Activated CD8-positive, alpha-beta memory T cell treated with anti-CD3 and anti-CD28 coated beads for 24 hours (primary cell): ENCODE measurements at regions not wholly inside any gene's neighbourhood (a gene's known extent, or its start where the extent isn't known, plus 50 kb on each side); places are given as distances from the start of the nearest gene placed in this dataset.
A peak's percentile ranks its signal among the peaks of the same experiment; 100 is the strongest.
"Not testable (repeated sequence)": the region's sequence is repeated elsewhere in the genome, so short reads cannot be mapped to it uniquely, and the experiment has no call there.

ENCODE experiments used
- DNase-seq: peaks from one replicate; pipeline ENCODE4 v3.0.0-alpha.2; 2020

DNA sequence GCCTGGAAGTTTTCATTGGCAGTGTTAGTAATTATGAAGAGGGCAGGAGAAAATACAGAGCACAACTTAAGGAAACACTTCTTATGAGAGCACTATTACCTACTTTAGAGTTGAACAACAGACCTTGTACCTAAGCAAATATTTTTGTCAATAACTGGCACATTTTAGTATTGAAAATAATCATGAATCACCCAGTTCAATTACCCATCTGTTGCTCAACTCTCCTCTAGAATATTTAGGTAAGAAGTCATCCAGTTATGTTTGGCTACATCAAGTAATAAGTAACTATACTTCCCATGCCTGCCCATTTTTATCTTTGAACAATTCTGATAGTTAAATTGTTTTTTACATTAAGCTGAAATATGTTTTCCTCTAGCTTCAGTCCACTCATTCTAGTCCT is 893.4 kb downstream of the DIAPH3 start:
- DNase-seq: no peak

DNA sequence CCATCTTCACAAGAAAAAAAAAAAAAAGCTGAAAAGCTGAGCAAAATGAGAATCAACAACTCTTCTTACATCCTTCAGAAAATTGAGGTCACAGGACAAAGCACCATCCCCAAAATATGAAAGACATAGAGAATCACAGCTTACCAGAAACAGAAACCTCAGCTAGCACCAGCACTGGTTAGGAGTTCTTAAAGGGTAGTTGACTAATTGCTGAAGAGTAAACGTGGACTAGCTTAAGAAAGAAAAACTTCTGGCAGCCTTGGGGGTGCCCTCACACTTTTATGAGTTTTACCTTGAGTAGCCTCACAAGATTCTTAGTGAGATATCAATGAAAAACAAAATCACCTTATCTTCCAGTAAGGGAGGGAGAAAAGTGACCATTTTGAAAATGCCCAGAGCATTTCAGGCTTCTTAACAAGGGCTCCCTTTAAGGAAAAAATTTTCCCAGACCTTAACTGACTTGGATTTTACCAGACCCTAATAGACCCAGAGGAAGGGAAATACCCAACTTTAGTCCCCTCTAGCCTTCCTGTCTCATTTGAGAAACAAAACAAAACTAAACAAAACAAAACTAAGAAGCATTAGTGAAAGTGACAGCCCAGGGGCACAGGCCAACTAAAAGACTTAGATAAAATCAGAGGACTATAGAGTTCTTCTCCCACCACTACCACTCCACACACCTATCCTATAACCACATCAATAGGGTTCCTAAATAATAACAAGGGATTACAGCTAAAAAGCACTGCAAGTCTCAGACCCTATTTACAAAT is 888.6 kb downstream of the DIAPH3 start:
- DNase-seq: no peak

DNA sequence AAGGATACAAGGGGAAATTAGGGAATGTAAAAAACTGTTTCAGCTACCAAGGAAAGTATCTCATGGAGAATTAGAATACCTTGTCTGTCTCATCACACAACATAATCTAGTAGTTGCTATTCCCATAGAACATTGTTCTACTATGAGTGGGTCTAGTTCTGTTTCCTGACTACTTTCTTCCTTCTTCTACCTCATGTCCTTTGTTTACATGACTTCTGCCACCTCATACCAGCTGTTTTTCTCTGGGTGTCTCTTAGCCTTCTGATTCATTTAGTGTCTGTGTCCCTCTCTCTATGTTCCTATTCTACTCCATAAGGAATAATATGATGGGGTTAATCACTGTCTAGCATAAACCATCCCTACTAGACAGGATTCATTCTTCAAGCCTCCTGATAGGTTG is 887.3 kb downstream of the DIAPH3 start:
- DNase-seq: no peak

DNA sequence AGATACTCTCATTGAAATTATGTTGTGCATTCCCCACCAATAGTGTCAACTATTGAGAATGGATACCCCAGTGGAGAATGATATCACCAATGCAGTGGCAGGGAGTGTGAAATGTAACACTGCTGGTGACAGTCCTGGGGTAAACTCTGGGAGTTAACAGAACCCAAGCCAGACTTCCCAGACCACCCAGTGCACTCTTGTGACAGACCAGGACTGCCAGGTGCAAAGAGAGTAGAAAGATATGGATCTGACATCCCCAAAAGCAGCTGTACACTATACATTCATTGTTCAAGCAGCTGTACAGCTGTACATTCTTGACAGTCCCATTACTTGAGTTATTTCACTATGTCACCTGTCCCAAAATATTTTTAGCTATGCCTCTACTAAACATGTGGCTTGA is 886.6 kb downstream of the DIAPH3 start:
- DNase-seq: no peak

DNA sequence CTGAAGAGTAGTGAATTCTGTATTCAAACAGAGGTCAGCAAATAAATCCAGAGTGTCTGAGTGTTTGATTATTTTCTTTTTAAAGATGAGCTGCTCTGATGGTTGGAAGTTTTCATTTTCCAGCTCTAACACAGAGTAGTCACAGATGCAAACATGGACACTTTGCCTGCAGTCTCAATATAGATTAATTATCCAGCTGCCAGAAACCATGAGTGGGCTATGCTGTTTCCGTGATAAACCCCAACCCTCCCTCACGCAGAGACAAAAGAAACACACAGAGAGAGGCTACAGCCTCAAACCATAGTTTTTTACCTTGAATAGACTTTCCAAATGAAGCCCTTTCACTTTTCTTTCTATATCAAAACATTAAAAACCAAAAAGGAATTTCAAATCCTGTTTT is 884.7 kb downstream of the DIAPH3 start:
- no peak for DNase-seq

DNA sequence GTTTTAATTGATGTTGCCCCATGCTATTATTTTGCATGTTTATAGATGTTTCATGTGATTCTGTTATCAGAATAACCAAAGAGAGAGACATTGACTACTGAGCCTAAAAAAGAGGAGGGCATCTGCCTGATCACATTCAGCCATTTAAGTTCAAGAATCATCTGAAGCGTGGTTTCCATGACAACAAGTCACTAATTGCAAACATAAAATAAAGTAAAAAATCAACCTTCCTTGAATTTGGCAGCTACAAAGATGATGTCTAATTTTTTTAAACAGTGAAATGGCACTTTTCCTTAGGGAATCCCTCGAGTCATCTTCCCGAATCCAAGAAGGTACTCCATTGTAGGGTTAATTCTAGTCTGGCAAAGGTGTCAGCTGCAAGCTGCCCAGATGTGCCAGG is 884.2 kb downstream of the DIAPH3 start:
- no peak for DNase-seq

DNA sequence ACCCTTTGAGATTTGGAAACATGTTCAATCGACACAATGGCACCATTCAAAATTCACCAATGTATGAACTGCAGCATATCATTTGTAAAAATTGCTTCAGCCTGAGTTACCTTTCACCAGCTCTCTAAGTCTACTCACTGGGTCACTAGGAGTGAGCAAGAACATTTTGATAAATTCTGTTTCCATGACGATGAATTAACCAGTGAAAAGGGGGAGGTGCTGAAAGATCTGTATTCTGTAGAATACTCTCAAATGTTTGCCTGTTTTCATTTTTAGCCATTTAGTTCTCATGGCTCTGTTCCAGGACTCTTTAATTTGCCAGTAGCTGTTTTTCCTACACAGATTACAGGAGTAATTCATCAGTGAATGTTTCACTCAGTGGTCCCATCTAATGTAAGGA is 883.4 kb downstream of the DIAPH3 start:
- DNase-seq: no peak

DNA sequence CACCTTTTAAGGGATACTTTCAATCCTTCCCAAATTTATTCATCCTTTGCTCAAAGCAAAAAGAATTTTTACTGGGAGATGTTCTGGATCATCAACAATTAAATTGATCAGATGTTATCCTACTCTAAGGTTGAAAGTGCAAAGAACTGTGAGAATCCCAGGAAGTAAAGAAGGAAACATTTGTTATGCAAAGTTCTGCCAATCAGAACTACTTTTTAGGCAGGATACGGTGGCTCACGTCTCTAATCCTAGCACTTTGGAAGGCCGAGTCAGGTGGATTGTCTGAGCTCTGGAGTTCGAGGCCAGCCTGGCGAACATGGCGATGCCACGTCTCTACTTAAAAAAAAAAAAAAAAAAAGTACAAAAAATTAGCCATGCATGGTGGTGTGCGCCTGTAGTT is 882.3 kb downstream of the DIAPH3 start:
- DNase-seq: no peak

DNA sequence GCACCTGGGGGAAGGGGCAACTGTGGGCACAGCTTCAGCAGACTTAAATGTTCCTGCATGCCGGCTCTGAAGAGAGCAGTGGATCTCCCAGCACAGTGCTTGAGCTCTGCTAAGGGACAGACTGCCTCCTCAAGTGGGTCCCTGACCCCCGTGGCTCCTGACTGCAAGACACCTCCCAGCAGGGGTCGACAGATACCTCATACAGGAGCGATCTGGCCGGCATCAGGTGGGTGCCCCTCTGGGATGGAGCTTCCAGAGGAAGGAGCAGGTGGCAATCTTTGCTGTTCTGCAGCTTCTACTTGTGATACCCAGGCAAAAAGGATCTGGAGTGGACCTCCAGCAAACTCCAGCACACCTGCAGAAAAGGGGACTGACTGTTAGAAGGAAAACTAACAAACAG is 871.5 kb downstream of the DIAPH3 start:
- DNase-seq: not testable (repeated sequence)

DNA sequence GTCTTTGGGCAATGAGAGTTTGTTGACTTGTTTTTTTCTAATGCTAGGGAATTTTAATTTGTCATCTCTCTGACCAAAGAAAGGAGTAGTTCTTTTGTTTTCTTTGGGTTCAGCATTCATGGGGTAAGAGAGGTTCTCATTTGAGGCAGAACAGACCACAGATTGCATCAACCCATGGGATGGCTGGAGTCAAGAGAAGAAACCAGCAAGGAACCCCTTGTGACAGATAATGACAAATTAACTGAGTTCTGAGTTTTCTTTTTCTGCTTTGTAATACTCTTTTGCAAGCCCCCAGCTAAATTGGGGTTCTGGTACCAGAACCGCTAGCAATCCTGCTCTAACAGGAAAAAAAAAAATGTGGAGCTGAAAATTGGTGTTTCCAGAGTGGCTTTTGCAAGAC is 864.1 kb downstream of the DIAPH3 start:
- DNase-seq: no peak

DNA sequence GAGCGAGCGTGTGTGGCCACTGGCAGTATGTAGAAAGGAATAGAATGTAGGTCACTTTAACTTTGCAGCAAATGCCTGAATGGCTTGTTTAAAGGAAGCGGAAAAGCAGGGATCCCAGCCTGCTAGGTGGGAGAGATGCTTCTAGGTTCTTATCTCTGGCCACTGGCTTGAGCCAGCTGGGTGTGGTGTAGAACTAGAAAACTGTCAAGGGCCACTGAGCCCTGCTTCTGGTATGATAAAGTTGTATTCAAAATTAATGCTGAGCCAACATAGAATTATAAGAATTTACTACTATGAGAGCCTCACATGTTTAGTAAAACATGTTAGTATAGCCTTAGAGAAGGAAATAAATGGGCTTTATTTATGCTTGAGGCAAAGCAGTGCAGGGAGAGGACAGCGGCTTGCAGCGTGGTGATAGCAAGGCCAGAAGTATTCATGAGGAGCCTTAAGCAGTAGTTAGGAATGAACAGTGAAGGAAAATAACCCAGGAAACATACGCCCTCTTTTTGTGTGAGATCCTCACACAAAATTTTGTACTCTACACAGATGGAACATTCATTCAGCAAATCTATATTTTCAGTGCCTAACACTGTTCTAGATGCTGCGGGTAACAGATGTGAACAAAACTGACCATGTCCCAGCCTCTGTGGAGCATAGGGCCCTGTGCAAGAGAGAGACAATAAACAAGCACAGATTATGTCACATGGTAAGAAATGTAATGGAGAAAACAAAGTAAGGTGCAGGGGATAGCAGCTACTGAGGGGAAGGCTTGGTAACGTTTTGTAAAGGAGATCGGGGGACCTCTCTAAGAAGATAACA is 863.2 kb downstream of the DIAPH3 start:
- no peak for DNase-seq

DNA sequence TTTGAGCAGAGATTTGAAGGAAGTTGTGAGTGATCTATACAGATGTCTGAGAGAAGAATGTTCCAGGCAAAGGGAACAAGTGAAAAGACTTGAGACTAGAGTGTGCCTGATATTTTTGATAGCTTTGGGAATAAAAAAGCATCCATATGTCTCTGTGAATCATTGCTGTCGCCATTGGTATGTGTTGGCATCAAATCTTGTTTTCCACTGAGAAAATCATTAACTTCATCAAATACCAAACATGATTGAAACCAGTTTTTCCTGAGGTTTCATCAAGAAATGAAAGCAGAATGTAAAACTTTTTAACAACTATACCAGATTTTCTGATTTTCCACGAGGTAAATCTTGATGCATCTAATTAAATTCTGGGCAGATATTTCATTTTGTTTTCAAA is 862.6 kb downstream of the DIAPH3 start:
- no peak for DNase-seq

DNA sequence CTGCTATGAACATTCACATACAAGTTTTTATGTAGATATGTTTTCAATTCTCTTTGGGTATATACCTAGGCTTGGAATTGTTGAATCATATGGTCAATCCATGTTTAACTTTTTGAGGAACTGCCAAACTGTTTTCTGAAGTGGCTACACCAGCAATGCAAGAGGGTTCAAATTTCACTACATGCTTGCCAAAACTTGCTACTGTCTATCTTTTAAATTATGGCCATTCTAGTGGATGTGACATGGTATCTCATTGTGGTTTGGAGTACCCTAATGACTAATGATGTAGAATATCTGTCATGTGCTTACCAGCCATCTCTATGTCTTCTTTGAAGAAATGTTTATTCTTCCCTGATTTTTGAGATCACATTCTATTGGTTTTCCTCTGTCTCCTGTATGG is 860.3 kb downstream of the DIAPH3 start:
- no peak for DNase-seq

DNA sequence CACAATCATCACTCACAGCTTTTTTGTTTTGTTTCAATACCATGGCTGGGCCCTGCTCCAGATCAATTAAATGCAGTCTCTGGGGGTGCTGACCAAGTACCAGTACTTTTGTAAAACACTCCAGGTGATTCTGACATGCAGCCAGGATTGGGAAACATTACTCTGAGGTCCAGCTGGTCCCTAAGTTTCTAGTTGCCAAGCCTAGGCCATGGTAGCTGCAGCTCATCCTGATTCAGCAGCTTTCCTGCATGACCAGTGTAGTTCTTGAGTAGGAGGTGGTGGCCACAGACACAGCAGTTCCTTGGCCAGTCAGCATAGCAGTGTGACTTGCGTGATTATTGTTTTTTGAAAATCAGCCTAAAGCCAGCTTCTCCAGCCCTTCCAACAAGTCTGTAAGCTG is 859.1 kb downstream of the DIAPH3 start:
- DNase-seq: no peak

DNA sequence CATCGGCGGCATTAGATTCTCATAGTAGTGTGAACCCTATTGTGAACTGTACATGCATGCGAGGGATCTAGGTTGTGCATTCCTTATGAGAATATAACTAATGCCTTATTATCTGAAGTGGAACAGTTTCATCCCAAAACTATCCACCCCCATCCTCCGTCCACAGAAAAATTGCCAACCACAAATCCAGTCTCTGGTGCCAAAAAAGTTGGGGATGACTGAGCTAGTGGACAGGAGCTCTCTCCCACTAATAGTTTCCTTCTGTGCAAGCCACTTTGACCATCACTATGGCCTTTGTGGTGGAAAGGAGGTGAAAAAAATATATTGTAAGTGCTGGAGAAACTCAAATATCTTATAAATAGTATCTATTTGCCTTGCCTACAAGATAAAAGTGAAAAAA is 857.8 kb downstream of the DIAPH3 start:
- DNase-seq: no peak

DNA sequence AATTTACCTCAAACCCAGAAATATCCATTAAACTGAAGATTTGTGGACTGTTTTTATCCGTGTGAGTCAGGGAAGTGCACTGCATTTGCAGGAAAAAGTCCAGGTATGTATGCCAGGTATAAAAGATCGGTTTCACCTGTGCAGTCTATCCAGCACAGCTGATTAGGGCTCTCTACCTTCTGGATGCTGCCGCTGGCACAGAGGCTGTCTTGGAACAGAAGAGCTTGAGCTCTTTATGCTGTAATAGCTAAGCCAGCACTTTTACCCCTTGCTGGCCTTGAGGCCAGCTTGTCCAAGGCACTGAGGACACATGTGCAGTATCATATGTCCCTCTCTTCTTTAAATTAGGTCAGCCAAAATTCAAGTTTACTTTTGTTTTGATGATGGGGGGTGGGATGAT is 851.0 kb downstream of the DIAPH3 start:
- no peak for DNase-seq

DNA sequence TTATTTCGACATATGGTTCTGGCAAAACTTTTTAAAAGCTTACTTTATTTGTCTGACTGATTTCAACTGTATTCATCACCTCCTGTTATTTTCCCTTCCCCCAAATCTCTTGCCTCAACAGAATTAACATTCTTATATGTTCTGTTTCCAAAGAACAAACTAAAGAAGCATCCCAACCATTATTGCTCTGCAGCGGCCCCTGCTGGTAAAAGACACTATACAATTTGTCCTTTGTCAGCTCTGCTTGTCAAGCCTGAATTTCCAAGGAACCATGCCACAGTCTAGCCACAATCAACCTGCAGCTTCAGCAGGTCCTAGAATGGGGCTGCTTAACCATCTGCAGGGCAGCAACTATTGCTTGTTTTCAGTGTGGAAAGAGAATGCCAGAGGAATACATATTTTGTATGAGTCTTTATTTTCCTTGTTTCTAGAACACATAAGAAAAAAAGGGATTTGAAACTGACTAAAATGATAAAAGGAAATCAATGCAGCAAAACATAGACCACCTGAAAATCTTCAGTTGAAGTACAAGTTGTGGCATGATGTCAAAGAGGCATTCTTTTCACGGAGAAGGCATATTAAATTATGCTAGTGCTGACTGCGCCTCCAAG is 845.3 kb downstream of the DIAPH3 start:
- peak; percentile 75 for DNase-seq

DNA sequence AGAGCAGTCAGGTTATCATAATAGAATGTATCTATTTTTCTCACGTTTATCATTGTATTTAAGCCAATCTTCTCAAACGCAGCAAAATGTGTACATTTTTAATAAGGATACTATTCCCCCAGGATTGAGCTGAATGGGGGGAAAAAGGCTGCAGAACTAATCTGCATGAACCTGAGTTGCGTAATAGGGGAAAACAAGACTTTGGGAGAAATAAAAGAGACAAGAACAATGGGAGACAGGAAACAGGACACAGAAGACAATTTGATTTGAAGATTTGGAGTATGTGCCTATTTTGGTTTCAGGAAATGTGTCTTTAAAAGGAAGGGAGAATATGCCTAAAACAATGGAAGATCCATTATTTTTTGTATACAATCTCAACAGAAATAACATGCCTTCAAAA is 844.5 kb downstream of the DIAPH3 start:
- no peak for DNase-seq

DNA sequence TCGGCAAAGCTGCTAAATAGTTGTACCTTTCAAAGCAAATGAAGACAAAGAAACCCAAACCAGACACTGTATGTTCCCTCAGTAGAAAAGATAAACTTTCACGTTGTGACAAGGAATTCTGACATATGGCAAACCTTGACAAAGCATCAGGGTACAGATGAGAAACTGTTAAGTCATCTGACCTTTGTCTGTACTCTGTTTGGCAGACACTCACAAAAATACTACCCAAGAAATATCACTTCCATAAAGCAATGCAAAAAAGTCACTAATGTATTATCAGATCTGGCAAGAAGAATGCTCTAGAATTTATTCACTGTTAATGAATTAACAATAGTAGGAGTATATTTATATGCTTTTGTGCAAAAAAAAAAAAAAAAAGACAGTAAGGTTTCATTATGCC is 843.7 kb downstream of the DIAPH3 start:
- no peak for DNase-seq

DNA sequence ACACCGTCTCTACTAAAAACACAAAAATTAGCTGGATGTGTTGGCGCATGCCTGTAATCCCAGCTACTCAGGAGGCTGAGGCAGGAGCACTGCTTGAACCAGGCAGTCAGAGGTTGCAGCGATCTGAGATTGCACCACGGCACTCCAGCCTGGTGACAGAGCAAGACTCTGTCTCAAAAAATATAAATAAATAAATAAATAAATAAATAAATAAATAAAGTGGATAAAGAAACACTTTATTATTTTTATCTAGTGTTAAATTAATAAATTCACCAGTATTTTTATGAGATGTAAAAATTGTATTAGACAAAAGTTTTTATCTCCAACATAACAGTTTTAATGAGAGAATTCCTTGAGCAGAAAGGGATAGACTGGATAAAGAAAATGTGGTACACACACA is 839.3 kb downstream of the DIAPH3 start:
- DNase-seq: not testable (repeated sequence)

DNA sequence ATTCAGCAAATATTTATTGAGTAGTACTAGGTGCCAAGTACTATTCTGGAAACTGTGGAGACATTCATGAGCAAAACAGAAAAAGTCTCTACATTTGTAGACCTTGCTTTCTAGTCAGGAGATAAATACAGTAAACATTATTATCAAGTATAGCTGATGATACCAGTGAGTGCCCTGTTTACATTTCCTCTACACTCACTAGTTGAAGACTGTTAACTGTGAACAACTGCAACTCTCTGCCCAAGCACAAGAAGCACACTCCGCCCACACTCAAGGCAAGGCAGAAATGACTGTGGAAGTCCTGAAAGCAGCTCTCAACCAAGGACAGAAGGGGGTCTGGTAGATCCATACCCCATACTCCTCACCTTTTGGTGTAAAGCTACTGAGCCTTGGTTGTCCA is 837.0 kb downstream of the DIAPH3 start:
- no peak for DNase-seq

DNA sequence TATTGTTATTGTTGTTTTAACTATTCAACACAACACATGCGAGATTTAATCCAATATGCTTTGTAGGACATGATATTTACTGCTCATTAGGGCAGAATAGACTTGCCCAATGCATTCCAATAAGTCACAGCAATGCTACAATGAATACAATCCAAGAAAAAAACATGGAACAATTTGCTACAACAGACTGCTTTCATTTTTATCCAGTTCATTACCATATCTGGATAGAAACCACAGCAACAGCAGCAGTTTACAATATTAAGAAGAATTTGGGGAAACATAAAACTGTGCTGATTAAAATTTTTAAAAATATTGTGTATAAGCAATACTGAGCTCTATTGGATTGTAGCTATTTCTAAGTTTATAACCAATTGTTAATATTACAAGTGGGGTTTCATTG is 833.0 kb downstream of the DIAPH3 start:
- DNase-seq: no peak

DNA sequence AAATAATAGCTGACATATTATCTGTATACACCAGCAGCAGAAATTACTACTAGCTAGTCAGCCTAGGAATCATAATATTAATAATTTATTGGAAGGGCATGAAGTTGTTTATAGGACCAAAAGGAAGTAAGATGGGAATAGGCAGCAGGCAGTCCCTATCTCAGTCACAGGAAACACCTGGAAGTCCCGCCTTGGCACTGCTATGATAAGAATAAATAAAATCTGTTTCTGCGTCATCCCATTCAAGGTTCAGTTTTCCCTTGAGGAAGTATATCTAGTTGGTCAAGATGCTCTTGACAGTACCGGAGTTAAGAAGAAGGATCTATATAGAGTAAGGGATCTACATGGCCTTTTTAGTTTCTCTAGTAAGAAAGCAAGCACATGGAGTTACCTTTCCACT is 830.8 kb downstream of the DIAPH3 start:
- no peak for DNase-seq

DNA sequence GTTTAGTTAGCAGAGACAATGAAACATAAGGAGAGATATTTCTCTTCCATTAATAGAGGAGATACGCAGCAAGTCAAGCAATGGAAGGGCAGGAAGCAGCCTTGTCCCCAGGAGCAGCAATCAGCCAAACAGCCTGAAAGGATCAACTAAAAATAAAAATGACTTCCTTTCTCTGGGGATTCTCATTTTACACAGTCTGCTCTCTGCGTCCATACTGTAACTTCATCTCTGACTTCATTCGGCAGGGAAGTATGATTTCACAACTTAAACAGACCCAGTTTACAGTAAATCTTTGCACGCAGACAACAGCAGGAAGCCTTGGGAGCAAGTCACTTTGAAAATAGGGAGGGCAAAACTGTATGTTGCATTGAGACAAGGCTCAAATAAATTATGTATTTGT is 826.7 kb downstream of the DIAPH3 start:
- no peak for DNase-seq
